GM19467 (cell line): ENCODE measurements at regions not wholly inside any gene's neighbourhood (a gene's known extent, or its start where the extent isn't known, plus 50 kb on each side); places are given as distances from the start of the nearest gene placed in this dataset.

Experiments used
- ATAC-seq: cut with Tn5 transposase; IDR thresholded peaks from one replicate; pipeline ENCODE4 v1.9.1; 2021; ENCODE audit warnings: mild to moderate bottlenecking, moderate library complexity; ENCODE audit not compliant: unreplicated experiment

- ATAC-seq = no peak
Measured at GRCh38 chr10:109517748-109518147, 405.6 kb downstream of the XPNPEP1 start.

- ATAC-seq = no peak
Measured at GRCh38 chr10:109504401-109504800, 418.9 kb downstream of the XPNPEP1 start.

- ATAC-seq = no peak
Measured at GRCh38 chr10:109487691-109488090, 435.6 kb downstream of the XPNPEP1 start.

GRCh38 chr10:109480836-109481235 is 442.5 kb downstream of the XPNPEP1 start:
- no peak for ATAC-seq

- ATAC-seq = no peak
Measured at GRCh38 chr10:109475711-109476421, 447.4 kb downstream of the XPNPEP1 start.

GRCh38 chr10:109474812-109475211 is 448.5 kb downstream of the XPNPEP1 start:
- no peak for ATAC-seq

GRCh38 chr10:109474261-109474660 is 449.1 kb downstream of the XPNPEP1 start:
- ATAC-seq = no peak

- no peak for ATAC-seq
Measured at GRCh38 chr10:109467551-109467950, 455.8 kb downstream of the XPNPEP1 start.

- no peak for ATAC-seq
Measured at GRCh38 chr10:109464949-109465348, 458.4 kb downstream of the XPNPEP1 start.

GRCh38 chr10:109457302-109457638 is 466.0 kb downstream of the XPNPEP1 start:
- ATAC-seq = no peak

- no peak for ATAC-seq
Measured at GRCh38 chr10:109456566-109457301, 466.6 kb downstream of the XPNPEP1 start.

- no peak for ATAC-seq
Measured at GRCh38 chr10:109454691-109455090, 468.6 kb downstream of the XPNPEP1 start.

GRCh38 chr10:109451879-109452278 is 471.4 kb downstream of the XPNPEP1 start:
- no peak for ATAC-seq

- ATAC-seq = no peak
Measured at GRCh38 chr10:109450702-109451101, 472.6 kb downstream of the XPNPEP1 start.

- ATAC-seq = no peak
Measured at GRCh38 chr10:109433434-109433833, 489.9 kb downstream of the XPNPEP1 start.

- ATAC-seq = no peak
Measured at GRCh38 chr10:109432281-109432680, 491.0 kb downstream of the XPNPEP1 start.

GRCh38 chr10:109430799-109431198 is 492.5 kb downstream of the XPNPEP1 start:
- ATAC-seq = no peak

- no peak for ATAC-seq
Measured at GRCh38 chr10:109430043-109430760, 493.1 kb downstream of the XPNPEP1 start.

GRCh38 chr10:109428775-109429491 is 494.4 kb downstream of the XPNPEP1 start:
- no peak for ATAC-seq

GRCh38 chr10:109427411-109427810 is 495.9 kb downstream of the XPNPEP1 start:
- ATAC-seq = no peak

GRCh38 chr10:109426987-109427386 is 496.3 kb downstream of the XPNPEP1 start:
- no peak for ATAC-seq
